ENCODE measurements at regions not wholly inside any gene's neighbourhood (a gene's known extent, or its start where the extent isn't known, plus 50 kb on each side); places are given as distances from the start of the nearest gene placed in this dataset.

GRCh38 chr17:52648995-52649394 lies 490.5 kb upstream of the CA10 start:
- intact Hi-C loops (cut with micrococcal nuclease; ENCODE audit: unreplicated experiment): no loop called here
- no TSS peak for BruUV-seq (replicated peaks)
- Histone ChIP-seq H3K4me3 (ENCODE audit: low read depth, low read length, poor library complexity, severe bottlenecking) (no peak overlapping the region), H3K9me3 (ENCODE audit: low read depth, low read length, poor library complexity, severe bottlenecking) (no peaks in the 10 kb centered on the region), H3K27me3 (replicated peaks; ENCODE audit: insufficient read depth, low read depth, low read length, poor library complexity) (no peaks in the 10 kb centered on the region), H3K4me1 (ENCODE audit: insufficient read depth, low read length, poor library complexity, severe bottlenecking) (no peaks in the 10 kb centered on the region), H3K27ac (ENCODE audit: low read depth, low read length, poor library complexity, severe bottlenecking) (no peak overlapping the region), H3K36me3 (ENCODE audit: insufficient read depth, low read length, poor library complexity, severe bottlenecking) (no peaks in the 10 kb centered on the region)
- DNase-seq (ENCODE audit: low spot score): no peak
- TF ChIP-seq EZH2 (IDR thresholded peaks at IDR 0.05; ENCODE audit: borderline replicate concordance, low read depth, low read length, poor library complexity, severe bottlenecking) (no peak), CTCF (conservative IDR thresholded peaks at IDR 0.05; ENCODE audit: low read depth, low read length) (no peak)
- ChIA-PET POLR2A (ENCODE audit: low non-redundant PET) (no interaction called here), CTCF (no interaction called here)

- Histone ChIP-seq H3K9me3 (ENCODE audit: low read depth, low read length, poor library complexity, severe bottlenecking) (no peaks in the 10 kb centered on the region), H3K4me3 (ENCODE audit: low read depth, low read length, poor library complexity, severe bottlenecking) (no peak overlapping the region), H3K27me3 (replicated peaks; ENCODE audit: insufficient read depth, low read depth, low read length, poor library complexity) (no peaks in the 10 kb centered on the region), H3K27ac (ENCODE audit: low read depth, low read length, poor library complexity, severe bottlenecking) (no peak overlapping the region), H3K4me1 (ENCODE audit: insufficient read depth, low read length, poor library complexity, severe bottlenecking) (no peaks in the 10 kb centered on the region), H3K36me3 (ENCODE audit: insufficient read depth, low read length, poor library complexity, severe bottlenecking) (no peaks in the 10 kb centered on the region)
- DNase-seq (ENCODE audit: low spot score): no peak
- no peak for TF ChIP-seq EZH2 (IDR thresholded peaks at IDR 0.05; ENCODE audit: borderline replicate concordance, low read depth, low read length, poor library complexity, severe bottlenecking)
- no peak for TF ChIP-seq CTCF (conservative IDR thresholded peaks at IDR 0.05; ENCODE audit: low read depth, low read length)
- no TSS peak for BruUV-seq (replicated peaks)
- ChIA-PET POLR2A (ENCODE audit: low non-redundant PET) (no interaction called here), CTCF (no interaction called here)
- intact Hi-C loops (cut with micrococcal nuclease; ENCODE audit: unreplicated experiment): no loop called here
Measured at GRCh38 chr17:52647411-52647810, 488.9 kb upstream of the CA10 start.

- H3K9me3 ChIP-seq (ENCODE audit: low read depth, low read length, poor library complexity, severe bottlenecking): peaks cover 3% of the 10 kb centered on the region
- no peak for TF ChIP-seq EZH2 (IDR thresholded peaks at IDR 0.05; ENCODE audit: borderline replicate concordance, low read depth, low read length, poor library complexity, severe bottlenecking)
- no peak for TF ChIP-seq CTCF (conservative IDR thresholded peaks at IDR 0.05; ENCODE audit: low read depth, low read length)
- BruUV-seq (replicated peaks): no TSS peak
- no peak for DNase-seq (ENCODE audit: low spot score)
- no peaks in the 10 kb centered on the region for H3K36me3 ChIP-seq (ENCODE audit: insufficient read depth, low read length, poor library complexity, severe bottlenecking)
- ChIA-PET CTCF (no interaction called here), POLR2A (ENCODE audit: low non-redundant PET) (no interaction called here)
- H3K27me3 ChIP-seq (replicated peaks; ENCODE audit: insufficient read depth, low read depth, low read length, poor library complexity): no peaks in the 10 kb centered on the region
- no peaks in the 10 kb centered on the region for H3K4me1 ChIP-seq (ENCODE audit: insufficient read depth, low read length, poor library complexity, severe bottlenecking)
- intact Hi-C loops (cut with micrococcal nuclease; ENCODE audit: unreplicated experiment): no loop called here
- H3K4me3 ChIP-seq (ENCODE audit: low read depth, low read length, poor library complexity, severe bottlenecking): no peak overlapping the region
- no peak overlapping the region for H3K27ac ChIP-seq (ENCODE audit: low read depth, low read length, poor library complexity, severe bottlenecking)
Measured at GRCh38 chr17:52636443-52636842, 477.9 kb upstream of the CA10 start.

All from A673 (cell line).